ENCODE measurements at regions not wholly inside any gene's neighbourhood (a gene's known extent, or its start where the extent isn't known, plus 50 kb on each side); places are given as distances from the start of the nearest gene placed in this dataset.

GRCh38 chr12:58814036-58814435 lies 106.3 kb downstream of the LRIG3 start:
- no peak overlapping the region for H3K9ac ChIP-seq (ENCODE audit: low read length)

GRCh38 chr12:58815235-58815634 lies 105.1 kb downstream of the LRIG3 start:
- Histone ChIP-seq H3K4me1 (ENCODE audit: low read length) (no peaks in the 10 kb centered on the region), H3K4me2 (ENCODE audit: low read length) (no peak overlapping the region), H3K9me3 (ENCODE audit: insufficient read depth, low read length) (no peaks in the 10 kb centered on the region), H3K9ac (ENCODE audit: low read length) (no peak overlapping the region), H3K79me2 (ENCODE audit: low read length) (no peaks in the 10 kb centered on the region), H3K27ac (ENCODE audit: low read length) (no peak overlapping the region), H3K4me3 (ENCODE audit: low read length) (no peak overlapping the region), H4K20me1 (ENCODE audit: insufficient read depth, low read length) (no peaks in the 10 kb centered on the region), H3K36me3 (replicated peaks; ENCODE audit: low read depth, low read length) (no peaks in the 10 kb centered on the region), H2AFZ (ENCODE audit: low read depth, low read length) (no peak overlapping the region), H3K27me3 (ENCODE audit: low read depth, low read length) (no peaks in the 10 kb centered on the region; the same call in 1 of the 2 replicates)
- TF ChIP-seq EZH2phosphoT487 (IDR thresholded peaks at IDR 0.05; ENCODE audit: low read depth): no peak
- no peak for TF ChIP-seq CTCF (IDR thresholded peaks at IDR 0.05; ENCODE audit: low read depth, low read length)

More at GRCh38 chr12:58814036-58814435, 106.3 kb downstream of the LRIG3 start:
- Histone ChIP-seq H3K27me3 (ENCODE audit: low read depth, low read length) (no peaks in the 10 kb centered on the region; the same call in 1 of the 2 replicates), H3K79me2 (ENCODE audit: low read length) (no peaks in the 10 kb centered on the region), H2AFZ (ENCODE audit: low read depth, low read length) (no peak overlapping the region), H3K27ac (ENCODE audit: low read length) (no peak overlapping the region), H3K9me3 (ENCODE audit: insufficient read depth, low read length) (no peaks in the 10 kb centered on the region), H4K20me1 (ENCODE audit: insufficient read depth, low read length) (no peaks in the 10 kb centered on the region), H3K4me3 (ENCODE audit: low read length) (no peak overlapping the region), H3K4me2 (ENCODE audit: low read length) (no peak overlapping the region), H3K36me3 (replicated peaks; ENCODE audit: low read depth, low read length) (no peaks in the 10 kb centered on the region), H3K4me1 (ENCODE audit: low read length) (no peaks in the 10 kb centered on the region)
- TF ChIP-seq CTCF (IDR thresholded peaks at IDR 0.05; ENCODE audit: low read depth, low read length) (no peak), EZH2phosphoT487 (IDR thresholded peaks at IDR 0.05; ENCODE audit: low read depth) (no peak)

GRCh38 chr12:58818546-58818945 lies 101.8 kb downstream of the LRIG3 start:
- Histone ChIP-seq H2AFZ (ENCODE audit: low read depth, low read length) (no peak overlapping the region), H3K4me1 (ENCODE audit: low read length) (no peaks in the 10 kb centered on the region)

GRCh38 chr12:58819345-58819744 lies 101.0 kb downstream of the LRIG3 start:
- H3K9me3 ChIP-seq (ENCODE audit: insufficient read depth, low read length): no peaks in the 10 kb centered on the region
- H3K4me2 ChIP-seq (ENCODE audit: low read length): no peak overlapping the region
- H3K27me3 ChIP-seq (ENCODE audit: low read depth, low read length): no peaks in the 10 kb centered on the region
- no peaks in the 10 kb centered on the region for H3K36me3 ChIP-seq (replicated peaks; ENCODE audit: low read depth, low read length)
- no peaks in the 10 kb centered on the region for H3K4me1 ChIP-seq (ENCODE audit: low read length)
- no peak overlapping the region for H3K27ac ChIP-seq (ENCODE audit: low read length)
- H4K20me1 ChIP-seq (ENCODE audit: insufficient read depth, low read length): no peaks in the 10 kb centered on the region
- H2AFZ ChIP-seq (ENCODE audit: low read depth, low read length): no peak overlapping the region
- TF ChIP-seq CTCF (IDR thresholded peaks at IDR 0.05; ENCODE audit: low read depth, low read length): no peak
- no peak for TF ChIP-seq EZH2phosphoT487 (IDR thresholded peaks at IDR 0.05; ENCODE audit: low read depth)
- H3K79me2 ChIP-seq (ENCODE audit: low read length): no peaks in the 10 kb centered on the region
- no peak overlapping the region for H3K9ac ChIP-seq (ENCODE audit: low read length)
- no peak overlapping the region for H3K4me3 ChIP-seq (ENCODE audit: low read length)

More at GRCh38 chr12:58818546-58818945, 101.8 kb downstream of the LRIG3 start:
- H3K9me3 ChIP-seq (ENCODE audit: insufficient read depth, low read length): no peaks in the 10 kb centered on the region
- H3K79me2 ChIP-seq (ENCODE audit: low read length): no peaks in the 10 kb centered on the region
- no peak overlapping the region for H3K4me2 ChIP-seq (ENCODE audit: low read length)
- no peaks in the 10 kb centered on the region for H4K20me1 ChIP-seq (ENCODE audit: insufficient read depth, low read length)
- TF ChIP-seq EZH2phosphoT487 (IDR thresholded peaks at IDR 0.05; ENCODE audit: low read depth) (no peak), CTCF (IDR thresholded peaks at IDR 0.05; ENCODE audit: low read depth, low read length) (no peak)
- H3K27me3 ChIP-seq (ENCODE audit: low read depth, low read length): no peaks in the 10 kb centered on the region
- no peaks in the 10 kb centered on the region for H3K36me3 ChIP-seq (replicated peaks; ENCODE audit: low read depth, low read length)
- no peak overlapping the region for H3K9ac ChIP-seq (ENCODE audit: low read length)
- H3K27ac ChIP-seq (ENCODE audit: low read length): no peak overlapping the region
- no peak overlapping the region for H3K4me3 ChIP-seq (ENCODE audit: low read length)
